Fibroblast of lung (primary cell): ENCODE measurements at regions not wholly inside any gene's neighbourhood (a gene's known extent, or its start where the extent isn't known, plus 50 kb on each side); places are given as distances from the start of the nearest gene placed in this dataset.

Source experiments
- DNase-seq, 2 donors: peaks; one replicate each; pipeline versions ENCODE4 v3.0.0 to v3.0.0-alpha.2; 2010; ENCODE audit warnings: low read depth in 2 of 2
- H2AFZ ChIP-seq: 2 replicates; pipeline ENCODE4 v1.5.1; 2012; ENCODE audit warnings: low read length, control low read depth, inconsistent platforms
- H3K27ac ChIP-seq: 2 replicates; pipeline ENCODE4 v1.5.1; 2011; ENCODE audit warnings: low read length, control low read depth; ENCODE audit not compliant: insufficient read depth
- H3K27me3 ChIP-seq: 2 replicates; pipeline ENCODE4 v1.5.1; 2011; ENCODE audit warnings: mild to moderate bottlenecking, low read length; ENCODE audit not compliant: control insufficient read depth, insufficient read depth
- H3K36me3 ChIP-seq: 2 replicates; pipeline ENCODE4 v1.5.1; 2011; ENCODE audit warnings: low read length; ENCODE audit not compliant: control insufficient read depth, insufficient read depth
- H3K4me1 ChIP-seq: 2 replicates; pipeline ENCODE4 v1.5.1; 2011; ENCODE audit warnings: low read length; ENCODE audit not compliant: control insufficient read depth, insufficient read depth; ENCODE audit errors: extremely low read depth
- H3K4me2 ChIP-seq: 2 replicates; pipeline ENCODE4 v1.5.1; 2011; ENCODE audit warnings: low read length, control low read depth; ENCODE audit not compliant: insufficient read depth; ENCODE audit errors: extremely low read depth
- H3K4me3 ChIP-seq, 4 experiments: fragments of 200-600 bp in 1 of 4; sonication (generic) in 1 of 4; replicated peaks in 1 of 4; 2 replicates each; pipeline ENCODE4 v1.5.1; 2011 to 2016; ENCODE audit warnings: low read length in 4 of 4, low read depth in 3 of 4, mild to moderate bottlenecking in 3 of 4, control low read depth in 2 of 4, inconsistent platforms in 1 of 4, mixed read lengths in 1 of 4; ENCODE audit not compliant: insufficient read depth in 1 of 4; ENCODE audit errors: control extremely low read depth in 1 of 4
- H3K79me2 ChIP-seq: 2 replicates; pipeline ENCODE4 v1.5.1; 2012; ENCODE audit warnings: mild to moderate bottlenecking, low read length, inconsistent platforms; ENCODE audit not compliant: control insufficient read depth, insufficient read depth
- H3K9ac ChIP-seq: 2 replicates; pipeline ENCODE4 v1.5.1; 2011; ENCODE audit warnings: mild to moderate bottlenecking, low read length, control low read depth; ENCODE audit not compliant: insufficient read depth
- H3K9me3 ChIP-seq: 2 replicates; pipeline ENCODE4 v1.5.1; 2012; ENCODE audit warnings: low read depth, low read length; ENCODE audit not compliant: control insufficient read depth, insufficient read depth
- H4K20me1 ChIP-seq: 2 replicates; pipeline ENCODE4 v1.5.1; 2011; ENCODE audit warnings: low read length; ENCODE audit not compliant: control insufficient read depth, insufficient read depth; ENCODE audit errors: extremely low read depth
- EZH2 ChIP-seq: IDR thresholded peaks from 2 replicates; pipeline ENCODE4 v1.5.1; 2012; ENCODE audit warnings: low read length, control low read depth, mild to moderate bottlenecking; ENCODE audit errors: missing control alignments
- TF ChIP-seq, protein P1 (sequence below), 2 donors: IDR thresholded peaks in 1 of 2; conservative IDR thresholded peaks in 1 of 2; 1 replicate in 1 of 2; 2 replicates in 1 of 2; pipeline ENCODE4 v1.5.1; 2011 to 2012; ENCODE audit warnings: low read length in 2 of 2, control low read depth in 1 of 2, inconsistent platforms in 1 of 2, low read depth in 1 of 2, mild to moderate bottlenecking in 1 of 2

DNA sequence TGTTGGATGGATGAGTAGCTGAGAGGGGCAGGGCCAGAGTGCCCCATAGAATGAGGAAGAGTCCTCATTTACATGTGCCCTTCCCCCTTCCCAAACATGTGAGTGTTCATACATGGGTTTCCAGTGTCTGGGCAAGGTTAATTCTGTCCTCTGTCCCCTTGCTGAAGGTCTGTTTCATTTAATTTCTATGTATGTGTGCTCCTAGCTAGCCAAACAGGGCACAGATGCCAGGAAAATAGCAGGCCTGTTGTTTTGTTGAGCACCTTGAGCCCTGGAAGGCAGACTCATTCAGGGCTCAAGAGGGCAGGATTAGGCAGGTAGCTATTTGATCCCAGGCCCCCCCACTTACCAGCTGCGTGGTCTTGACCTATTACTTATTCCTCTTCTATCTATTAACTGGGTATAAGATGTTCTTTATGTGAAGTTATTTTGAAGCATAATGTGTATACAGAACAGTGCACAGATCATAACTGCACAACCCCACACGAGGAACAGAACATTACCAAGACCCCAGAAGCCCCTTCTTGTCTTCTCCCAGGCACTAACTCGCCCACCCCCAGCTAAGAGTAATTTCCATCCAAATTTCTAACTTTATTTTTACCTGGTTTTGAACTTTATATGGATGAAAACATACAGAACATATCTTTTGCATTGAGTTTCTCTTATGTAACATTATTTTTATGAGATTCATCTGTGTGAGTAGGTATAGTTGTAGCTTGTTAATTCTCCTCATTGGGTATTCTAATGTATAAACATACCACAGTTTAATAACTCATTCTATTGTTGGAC lies 164.3 kb downstream of the RPIA start:
- Histone ChIP-seq H3K79me2 (no peaks in the 10 kb centered on the region), H3K4me3 (no peak overlapping the region), H4K20me1 (no peaks in the 10 kb centered on the region), H3K4me1 (no peaks in the 10 kb centered on the region), H3K4me2 (no peak overlapping the region), H3K27ac (no peak overlapping the region), H3K27me3 (no peaks in the 10 kb centered on the region), H3K36me3 (no peaks in the 10 kb centered on the region), H3K9me3 (no peaks in the 10 kb centered on the region), H2AFZ (no peak overlapping the region), H3K9ac (no peak overlapping the region)
- TF ChIP-seq, protein P1, sequence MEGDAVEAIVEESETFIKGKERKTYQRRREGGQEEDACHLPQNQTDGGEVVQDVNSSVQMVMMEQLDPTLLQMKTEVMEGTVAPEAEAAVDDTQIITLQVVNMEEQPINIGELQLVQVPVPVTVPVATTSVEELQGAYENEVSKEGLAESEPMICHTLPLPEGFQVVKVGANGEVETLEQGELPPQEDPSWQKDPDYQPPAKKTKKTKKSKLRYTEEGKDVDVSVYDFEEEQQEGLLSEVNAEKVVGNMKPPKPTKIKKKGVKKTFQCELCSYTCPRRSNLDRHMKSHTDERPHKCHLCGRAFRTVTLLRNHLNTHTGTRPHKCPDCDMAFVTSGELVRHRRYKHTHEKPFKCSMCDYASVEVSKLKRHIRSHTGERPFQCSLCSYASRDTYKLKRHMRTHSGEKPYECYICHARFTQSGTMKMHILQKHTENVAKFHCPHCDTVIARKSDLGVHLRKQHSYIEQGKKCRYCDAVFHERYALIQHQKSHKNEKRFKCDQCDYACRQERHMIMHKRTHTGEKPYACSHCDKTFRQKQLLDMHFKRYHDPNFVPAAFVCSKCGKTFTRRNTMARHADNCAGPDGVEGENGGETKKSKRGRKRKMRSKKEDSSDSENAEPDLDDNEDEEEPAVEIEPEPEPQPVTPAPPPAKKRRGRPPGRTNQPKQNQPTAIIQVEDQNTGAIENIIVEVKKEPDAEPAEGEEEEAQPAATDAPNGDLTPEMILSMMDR (conservative IDR thresholded peaks at IDR 0.05 in 1 of 2, IDR thresholded peaks at IDR 0.05 in 1 of 2; ENCODE audit: low read depth in 1 of 2, low read length in 2 of 2), result no peak
- no peak for TF ChIP-seq EZH2
- no peak for DNase-seq

DNA sequence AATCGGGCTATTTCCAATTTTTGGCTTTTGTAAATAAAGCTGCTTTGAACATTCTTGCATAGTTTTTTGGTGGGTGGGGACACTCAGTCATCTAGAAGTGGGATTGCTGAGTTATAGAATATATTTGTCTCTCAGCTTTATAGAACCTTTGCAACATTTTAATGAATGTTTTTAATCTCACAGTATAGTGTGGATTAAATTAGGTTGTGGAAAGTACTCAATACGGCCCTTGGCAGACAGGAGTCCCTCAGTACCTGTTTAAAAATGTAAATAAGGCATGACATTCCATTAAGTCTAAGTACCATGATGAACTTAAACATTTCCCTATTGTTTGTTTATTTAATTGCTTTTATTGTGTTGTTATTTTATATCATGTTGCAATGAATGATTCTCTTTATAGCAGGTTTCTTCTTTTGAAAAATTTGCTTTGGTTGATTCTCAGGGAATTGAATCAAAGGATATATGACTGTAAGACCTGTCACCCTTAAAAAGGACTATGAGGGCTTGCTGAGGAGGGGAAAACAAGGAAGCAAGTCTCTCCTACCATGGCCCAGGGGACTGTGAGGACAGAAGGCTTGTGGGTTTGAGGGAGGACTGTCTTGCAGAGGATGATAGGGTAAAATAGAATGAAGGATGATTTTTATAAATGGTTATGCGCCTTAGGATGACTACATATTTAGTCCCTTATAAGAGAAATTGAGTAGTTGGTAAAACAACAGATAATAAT lies 165.1 kb downstream of the RPIA start:
- Histone ChIP-seq H3K9ac (no peak overlapping the region), H3K4me1 (no peaks in the 10 kb centered on the region), H3K27ac (no peak overlapping the region), H3K36me3 (no peaks in the 10 kb centered on the region), H3K4me3 (no peak overlapping the region), H2AFZ (no peak overlapping the region), H3K27me3 (no peaks in the 10 kb centered on the region), H3K4me2 (no peak overlapping the region), H3K9me3 (no peaks in the 10 kb centered on the region), H3K79me2 (no peaks in the 10 kb centered on the region), H4K20me1 (no peaks in the 10 kb centered on the region)
- no peak for TF ChIP-seq EZH2
- TF ChIP-seq, protein P1 (conservative IDR thresholded peaks at IDR 0.05 in 1 of 2, IDR thresholded peaks at IDR 0.05 in 1 of 2; ENCODE audit: low read depth in 1 of 2, low read length in 2 of 2), result no peak
- no peak for DNase-seq

DNA sequence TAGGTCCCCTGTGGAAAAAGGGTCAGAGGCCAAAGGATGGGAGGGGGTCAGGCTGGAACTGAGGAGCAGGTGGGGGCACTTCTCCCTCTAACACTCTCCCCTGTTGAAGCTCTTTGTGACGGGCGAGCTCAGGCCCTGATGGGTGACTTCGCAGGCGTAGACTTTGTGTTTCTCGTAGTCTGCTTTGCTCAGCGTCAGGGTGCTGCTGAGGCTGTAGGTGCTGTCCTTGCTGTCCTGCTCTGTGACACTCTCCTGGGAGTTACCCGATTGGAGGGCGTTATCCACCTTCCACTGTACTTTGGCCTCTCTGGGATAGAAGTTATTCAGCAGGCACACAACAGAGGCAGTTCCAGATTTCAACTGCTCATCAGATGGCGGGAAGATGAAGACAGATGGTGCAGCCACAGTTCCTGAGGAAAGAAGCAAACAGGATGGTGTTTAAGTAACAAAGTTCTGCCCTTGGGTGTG lies 165.8 kb downstream of the RPIA start:
- no peaks in the 10 kb centered on the region for H3K27me3 ChIP-seq
- no peaks in the 10 kb centered on the region for H3K9me3 ChIP-seq
- no peak for DNase-seq
- H3K4me2 ChIP-seq, result no peak overlapping the region
- no peaks in the 10 kb centered on the region for H3K79me2 ChIP-seq
- H3K27ac ChIP-seq, result no peak overlapping the region
- no peaks in the 10 kb centered on the region for H3K4me1 ChIP-seq
- H4K20me1 ChIP-seq, result no peaks in the 10 kb centered on the region
- TF ChIP-seq, protein P1 (conservative IDR thresholded peaks at IDR 0.05 in 1 of 2, IDR thresholded peaks at IDR 0.05 in 1 of 2; ENCODE audit: low read depth in 1 of 2, low read length in 2 of 2), result no peak
- H3K36me3 ChIP-seq, result no peaks in the 10 kb centered on the region
- no peak overlapping the region for H3K4me3 ChIP-seq
- no peak overlapping the region for H3K9ac ChIP-seq
- no peak overlapping the region for H2AFZ ChIP-seq
